Loucy (cell line): ENCODE measurements at regions not wholly inside any gene's neighbourhood (a gene's known extent, or its start where the extent isn't known, plus 50 kb on each side); places are given as distances from the start of the nearest gene placed in this dataset.

Experiments
- H2AFZ ChIP-seq: fragments of 200-600 bp; sonication (generic); 2 replicates; pipeline ENCODE4 v1.6.0; 2016; ENCODE audit warnings: antibody characterized with exemption, mild to moderate bottlenecking, low read length, moderate library complexity
- H3F3A ChIP-seq: fragments of 200-600 bp; 2 replicates; pipeline ENCODE4 v1.6.0; 2016; ENCODE audit warnings: antibody characterized with exemption, low read depth, mild to moderate bottlenecking
- H3K27me3 ChIP-seq: fragments of 200-600 bp; sonication (generic); 2 replicates; pipeline ENCODE4 v1.6.1; 2014; ENCODE audit warnings: low read length, mild to moderate bottlenecking; ENCODE audit not compliant: insufficient read depth, poor library complexity, severe bottlenecking
- H3K36me3 ChIP-seq: fragments of 200-600 bp; sonication (generic); 2 replicates; pipeline ENCODE4 v1.6.1; 2016; ENCODE audit warnings: low read length; ENCODE audit not compliant: insufficient read depth
- H3K4me1 ChIP-seq: fragments of 200-600 bp; sonication (generic); 2 replicates; pipeline ENCODE4 v1.5.1; 2014; ENCODE audit warnings: low read length, mild to moderate bottlenecking; ENCODE audit not compliant: insufficient read depth, poor library complexity, severe bottlenecking
- H3K4me2 ChIP-seq: fragments of 200-600 bp; sonication (generic); 2 replicates; pipeline ENCODE4 v1.6.0; 2014; ENCODE audit warnings: antibody characterized with exemption, low read length, low read depth, mild to moderate bottlenecking; ENCODE audit not compliant: poor library complexity, severe bottlenecking
- H3K4me3 ChIP-seq: fragments of 200-600 bp; sonication (generic); 2 replicates; pipeline ENCODE4 v1.5.1; 2014; ENCODE audit warnings: low read length, mild to moderate bottlenecking, mixed read lengths; ENCODE audit not compliant: poor library complexity, severe bottlenecking
- H3K79me2 ChIP-seq: fragments of 200-600 bp; sonication (generic); 2 replicates; pipeline ENCODE4 v1.6.1; 2014; ENCODE audit warnings: low read length; ENCODE audit not compliant: insufficient read depth
- H3K9ac ChIP-seq: fragments of 200-600 bp; sonication (generic); 2 replicates; pipeline ENCODE4 v1.6.0; 2014; ENCODE audit warnings: mild to moderate bottlenecking, low read depth, low read length, moderate library complexity; ENCODE audit not compliant: poor library complexity, severe bottlenecking
- H3K9me2 ChIP-seq: fragments of 200-600 bp; sonication (generic); replicated peaks from 2 replicates; pipeline ENCODE4 v1.6.1; 2016; ENCODE audit warnings: low read depth, low read length, mixed read lengths
- H3K9me3 ChIP-seq: fragments of 200-600 bp; sonication (generic); 2 replicates; pipeline ENCODE4 v1.6.1; 2014; ENCODE audit warnings: mild to moderate bottlenecking, antibody characterized with exemption, low read length, low read depth; ENCODE audit not compliant: insufficient read depth
- H4K20me1 ChIP-seq: fragments of 200-600 bp; sonication (generic); 2 replicates; pipeline ENCODE4 v1.6.0; 2014; ENCODE audit warnings: antibody characterized with exemption, low read length, mild to moderate bottlenecking; ENCODE audit not compliant: insufficient read depth, poor library complexity, severe bottlenecking
- CTCF ChIP-seq: fragments of 200-600 bp; sonication (generic); conservative IDR thresholded peaks from 2 replicates; pipeline ENCODE4 v1.5.1; 2014; ENCODE audit warnings: mild to moderate bottlenecking, antibody characterized with exemption, low read length
- EZH2phosphoT487 ChIP-seq: fragments of 200-600 bp; IDR thresholded peaks from 2 replicates; pipeline ENCODE4 v1.6.1; 2018; ENCODE audit warnings: antibody characterized with exemption, mild to moderate bottlenecking, moderate library complexity, borderline replicate concordance

- no peaks in the 10 kb centered on the region for H3K9me2 ChIP-seq
Measured at GRCh38 chr13:104594806-104595205, 1528.6 kb upstream of the SLC10A2 start.

GRCh38 chr13:104593693-104594092 is 1527.5 kb upstream of the SLC10A2 start:
- no peaks in the 10 kb centered on the region for H3K36me3 ChIP-seq

More at GRCh38 chr13:104594806-104595205, 1528.6 kb upstream of the SLC10A2 start:
- H3K4me2 ChIP-seq: no peak overlapping the region
- no peaks in the 10 kb centered on the region for H4K20me1 ChIP-seq
- H3K79me2 ChIP-seq: no peaks in the 10 kb centered on the region
- H3F3A ChIP-seq: no peaks in the 10 kb centered on the region
- H2AFZ ChIP-seq: no peak overlapping the region
- no peaks in the 10 kb centered on the region for H3K9me3 ChIP-seq
- no peaks in the 10 kb centered on the region for H3K4me1 ChIP-seq
- H3K4me3 ChIP-seq: no peak overlapping the region
- no peaks in the 10 kb centered on the region for H3K27me3 ChIP-seq
- TF ChIP-seq EZH2phosphoT487 (no peak), CTCF (no peak)
- H3K36me3 ChIP-seq: no peaks in the 10 kb centered on the region
- H3K9ac ChIP-seq: no peak overlapping the region

GRCh38 chr13:104593251-104593576 is 1527.0 kb upstream of the SLC10A2 start:
- no peaks in the 10 kb centered on the region for H3K9me2 ChIP-seq
- H3K9me3 ChIP-seq: no peaks in the 10 kb centered on the region
- H3K9ac ChIP-seq: no peak overlapping the region

More at GRCh38 chr13:104593693-104594092, 1527.5 kb upstream of the SLC10A2 start:
- Histone ChIP-seq H3K9me2 (no peaks in the 10 kb centered on the region), H3K4me2 (no peak overlapping the region), H3K9ac (no peak overlapping the region), H4K20me1 (no peaks in the 10 kb centered on the region), H3K27me3 (no peaks in the 10 kb centered on the region), H3K4me1 (no peaks in the 10 kb centered on the region), H3F3A (no peaks in the 10 kb centered on the region), H2AFZ (no peak overlapping the region), H3K4me3 (no peak overlapping the region), H3K9me3 (no peaks in the 10 kb centered on the region), H3K79me2 (no peaks in the 10 kb centered on the region)
- TF ChIP-seq CTCF (no peak), EZH2phosphoT487 (no peak)

More at GRCh38 chr13:104593251-104593576, 1527.0 kb upstream of the SLC10A2 start:
- Histone ChIP-seq H3K36me3 (no peaks in the 10 kb centered on the region), H3K4me1 (no peaks in the 10 kb centered on the region), H3K27me3 (no peaks in the 10 kb centered on the region), H3K4me3 (no peak overlapping the region), H3F3A (no peaks in the 10 kb centered on the region), H3K4me2 (no peak overlapping the region), H4K20me1 (no peaks in the 10 kb centered on the region), H3K79me2 (no peaks in the 10 kb centered on the region), H2AFZ (no peak overlapping the region)
- TF ChIP-seq EZH2phosphoT487 (no peak), CTCF (no peak)
